ENCODE measurements at regions not wholly inside any gene's neighbourhood (a gene's known extent, or its start where the extent isn't known, plus 50 kb on each side); places are given as distances from the start of the nearest gene placed in this dataset.

GRCh38 chr4:124940387-124940786 lies 227.9 kb upstream of the ANKRD50 start:
- Histone ChIP-seq H3K4ac (replicated peaks; ENCODE audit: insufficient read length, low read depth, low read length) (no peak overlapping the region), H4K91ac (replicated peaks; ENCODE audit: insufficient read length, low read length) (no peak overlapping the region), H3K4me2 (ENCODE audit: insufficient read depth in 1 of 2, low read depth in 2 of 2, low read length in 2 of 2) (no peak overlapping the region), H3K79me1 (ENCODE audit: low read depth, low read length) (no peaks in the 10 kb centered on the region), H4K8ac (ENCODE audit: extremely low read depth, insufficient read depth, low read length) (no peak overlapping the region), H4K5ac (ENCODE audit: insufficient read length, low read depth, low read length) (no peak overlapping the region), H3K14ac (ENCODE audit: insufficient read length) (no peak overlapping the region), H3K36me3 (ENCODE audit: control insufficient read depth in 2 of 4, insufficient read depth in 4 of 4, low read length in 3 of 4) (no peaks in the 10 kb centered on the region), H3K27ac (ENCODE audit: low read depth, low read length) (no peak overlapping the region), H3K9me3 (ENCODE audit: insufficient read depth in 2 of 2, low read depth in 1 of 2, low read length in 1 of 2) (no peaks in the 10 kb centered on the region), H3K23ac (ENCODE audit: insufficient read length) (no peak overlapping the region), H2AK5ac (ENCODE audit: low read depth, low read length) (no peak overlapping the region), H3K18ac (ENCODE audit: extremely low read depth, low read length) (no peak overlapping the region), H2BK12ac (ENCODE audit: low read depth, low read length) (no peak overlapping the region), H3K27me3 (replicated peaks in 1 of 4; ENCODE audit: control insufficient read depth in 3 of 4, extremely low read depth in 1 of 4, insufficient read depth in 3 of 4, low read length in 3 of 4) (no peaks in the 10 kb centered on the region), H4K20me1 (replicated peaks in 1 of 2; ENCODE audit: control insufficient read depth in 1 of 2, insufficient read depth in 2 of 2, low read length in 2 of 2) (no peaks in the 10 kb centered on the region), H2BK15ac (ENCODE audit: low read length) (no peak overlapping the region), H3K23me2 (ENCODE audit: low read depth, low read length) (no peaks in the 10 kb centered on the region), H3K56ac (replicated peaks; ENCODE audit: insufficient read length, low read depth, low read length) (no peak overlapping the region), H3K9ac (replicated peaks in 1 of 4; ENCODE audit: extremely low read depth in 1 of 4, low read depth in 3 of 4, low read length in 3 of 4) (no peak overlapping the region), H2BK5ac (ENCODE audit: low read depth, low read length) (no peak overlapping the region), H2AFZ (ENCODE audit: low read length) (no peak overlapping the region), H3K4me3 (ENCODE audit: extremely low read depth in 1 of 4, insufficient read depth in 2 of 4, low read depth in 3 of 4, low read length in 4 of 4) (no peak overlapping the region), H3K4me1 (replicated peaks in 1 of 4; ENCODE audit: control insufficient read depth in 3 of 4, insufficient read depth in 4 of 4, low read length in 3 of 4) (peaks cover 0 to 9% (median 4%) of the 10 kb centered on the region in 4 experiments; a peak in 3 of 7 replicates), H2BK20ac (ENCODE audit: low read length) (no peak overlapping the region), H2BK120ac (replicated peaks; ENCODE audit: low read depth, low read length) (no peak overlapping the region), H3K79me2 (ENCODE audit: control insufficient read depth in 1 of 2, insufficient read depth in 2 of 2, low read length in 2 of 2) (no peaks in the 10 kb centered on the region)
- 96% methylated on average over 3 of the region's 3 CpGs; no CpG with 5 or more reads in 1 of the 2 experiments for WGBS, 2 experiments (ENCODE audit: extremely low coverage in 1 of 2, insufficient coverage in 1 of 2, insufficient read length in 1 of 2, insufficient replicate concordance in 2 of 2, low coverage in 1 of 2, low lambda C conversion rate in 2 of 2, missing lambda C conversion rate in 1 of 2)
- no peak for TF ChIP-seq EP300 (IDR thresholded peaks at IDR 0.05; ENCODE audit: borderline replicate concordance in 1 of 2, low read depth in 2 of 2, low read length in 2 of 2)
- ChIA-PET CTCF (ENCODE audit: partially characterized antibody) (no interaction called here), POLR2A (ENCODE audit: partially characterized antibody) (no interaction called here)
- FAIRE-seq (no peak), DNase-seq (ENCODE audit: low read depth in 1 of 2, low spot score in 2 of 2) (no peak)

Data from H1 (cell line).